Neural cell (in vitro differentiated cells): ENCODE measurements at regions not wholly inside any gene's neighbourhood (a gene's known extent, or its start where the extent isn't known, plus 50 kb on each side); places are given as distances from the start of the nearest gene placed in this dataset.

Experiments used
- H2AFZ ChIP-seq: fragments of 200-600, 300-800 bp; sonication (generic), shearing (Covaris generic); 2 replicates; pipeline ENCODE4 v1.6.0; 2014; ENCODE audit warnings: low read depth, mild to moderate bottlenecking, antibody characterized with exemption, low read length, moderate library complexity
- H3F3A ChIP-seq: fragments of 200-600 bp; shearing (Covaris generic); 2 replicates; pipeline ENCODE4 v1.6.1; 2016; ENCODE audit warnings: mild to moderate bottlenecking, moderate library complexity, mixed read lengths, antibody characterized with exemption, low read length; ENCODE audit not compliant: insufficient read depth, poor library complexity, severe bottlenecking
- H3K27ac ChIP-seq: fragments of 200-600, 300-800 bp; sonication (generic), shearing (Covaris generic); 2 replicates; pipeline ENCODE4 v1.5.1; 2014; ENCODE audit warnings: mild to moderate bottlenecking, low read length, moderate library complexity
- H3K27me3 ChIP-seq: fragments of 300-800, 200-600 bp; sonication (generic), shearing (Covaris generic); 2 replicates; pipeline ENCODE4 v1.6.0; 2014; ENCODE audit warnings: mild to moderate bottlenecking, low read depth, low read length, moderate library complexity; ENCODE audit not compliant: insufficient read depth
- H3K36me3 ChIP-seq: fragments of 300-800, 200-600 bp; sonication (generic), shearing (Covaris generic); 2 replicates; pipeline ENCODE4 v1.5.1; 2014; ENCODE audit warnings: mild to moderate bottlenecking, antibody characterized with exemption, low read length, moderate library complexity; ENCODE audit not compliant: insufficient read depth
- H3K4me2 ChIP-seq: fragments of 300-800, 200-600 bp; sonication (generic), shearing (Covaris generic); 2 replicates; pipeline ENCODE4 v1.6.0; 2014; ENCODE audit warnings: mild to moderate bottlenecking, low read length
- H3K4me3 ChIP-seq: fragments of 300-800, 200-600 bp; sonication (generic), shearing (Covaris generic); 2 replicates; pipeline ENCODE4 v1.5.1; 2014; ENCODE audit warnings: mild to moderate bottlenecking, low read length, moderate library complexity
- H3K79me2 ChIP-seq: fragments of 200-600 bp; shearing (Covaris generic); replicated peaks from 2 replicates; pipeline ENCODE4 v1.6.0; 2014; ENCODE audit warnings: mild to moderate bottlenecking, low read length, moderate library complexity; ENCODE audit not compliant: insufficient read depth
- H3K9ac ChIP-seq: fragments of 300-800, 200-600 bp; sonication (generic), shearing (Covaris generic); 2 replicates; pipeline ENCODE4 v1.6.1; 2016; ENCODE audit warnings: mild to moderate bottlenecking, low read length, mixed read lengths
- H3K9me2 ChIP-seq: fragments of 200-600 bp; shearing (Covaris generic); 2 replicates; pipeline ENCODE4 v1.6.1; 2016; ENCODE audit warnings: mild to moderate bottlenecking, low read length, mixed read lengths; ENCODE audit not compliant: insufficient read depth
- H3K9me3 ChIP-seq: fragments of 200-600, 300-800 bp; sonication (generic), shearing (Covaris generic); 2 replicates; pipeline ENCODE4 v1.6.1; 2016; ENCODE audit warnings: mild to moderate bottlenecking, mixed run types, low read length, moderate library complexity, mixed read lengths
- H4K20me1 ChIP-seq: fragments of 200-600 bp; shearing (Covaris generic); 2 replicates; pipeline ENCODE4 v1.6.1; 2016; ENCODE audit warnings: mild to moderate bottlenecking, mixed run types; ENCODE audit not compliant: insufficient read depth
- CTCF ChIP-seq: fragments of 450-650 bp; IDR thresholded peaks from 2 replicates; pipeline ENCODE4 v1.5.1; 2014; ENCODE audit warnings: antibody characterized with exemption, mild to moderate bottlenecking, moderate library complexity; ENCODE audit not compliant: poor library complexity, severe bottlenecking
- EP300 ChIP-seq: fragments of 450-650 bp; conservative IDR thresholded peaks from 2 replicates; pipeline ENCODE4 v1.6.1; 2014; ENCODE audit warnings: antibody characterized with exemption, mild to moderate bottlenecking, moderate library complexity; ENCODE audit not compliant: poor library complexity, severe bottlenecking
- EZH2 ChIP-seq: fragments of 200-600, 300-800 bp; shearing (Covaris generic), sonication (generic); IDR thresholded peaks from 2 replicates; pipeline ENCODE4 v1.6.1; 2014; ENCODE audit warnings: antibody characterized with exemption, low read length, borderline replicate concordance, mild to moderate bottlenecking; ENCODE audit not compliant: insufficient read depth, poor library complexity, severe bottlenecking
- MXI1 ChIP-seq: fragments of 450-650 bp; conservative IDR thresholded peaks from 2 replicates; pipeline ENCODE4 v1.6.1; 2014; ENCODE audit warnings: antibody characterized with exemption, mild to moderate bottlenecking; ENCODE audit not compliant: poor library complexity, severe bottlenecking
- POLR2AphosphoS5 ChIP-seq: IDR thresholded peaks from 2 replicates; pipeline ENCODE4 v1.6.1; 2012
- RAD21 ChIP-seq: fragments of 450-650 bp; conservative IDR thresholded peaks from 2 replicates; pipeline ENCODE4 v1.6.1; 2014; ENCODE audit warnings: antibody characterized with exemption, mild to moderate bottlenecking, moderate library complexity
- REST ChIP-seq: IDR thresholded peaks from 2 replicates; pipeline ENCODE4 v1.6.1; 2012; ENCODE audit warnings: borderline replicate concordance
- SMC3 ChIP-seq: fragments of 450-650 bp; conservative IDR thresholded peaks from 2 replicates; pipeline ENCODE4 v1.6.1; 2014; ENCODE audit warnings: antibody characterized with exemption, mild to moderate bottlenecking, moderate library complexity; ENCODE audit not compliant: poor library complexity
- TAF1 ChIP-seq: IDR thresholded peaks from 2 replicates; pipeline ENCODE4 v1.6.1; 2012; ENCODE audit warnings: low read depth

DNA sequence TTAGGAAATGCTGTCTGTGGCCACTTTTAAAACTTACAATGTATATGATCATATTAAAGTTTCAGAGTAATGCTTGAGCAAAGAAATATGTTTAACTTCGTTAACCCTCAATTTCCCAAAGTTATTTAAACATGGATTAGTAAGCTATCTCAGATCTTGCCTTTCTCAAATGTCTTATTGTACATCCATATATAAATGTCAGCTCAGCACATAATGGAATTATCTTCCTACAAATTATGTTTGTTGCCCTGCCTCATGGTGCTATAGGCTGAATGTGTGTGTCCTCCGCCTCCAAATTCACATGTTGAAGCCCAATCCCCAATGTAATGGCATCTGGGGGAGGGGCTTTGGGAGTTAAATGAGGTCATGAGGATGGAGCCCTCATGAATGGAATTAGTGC is 200.3 kb downstream of the MINAR1 start:
- Histone ChIP-seq H3K9me2 (no peaks in the 10 kb centered on the region), H3K9me3 (peaks cover 4% of the 10 kb centered on the region), H3K4me2 (no peak overlapping the region), H3K36me3 (no peaks in the 10 kb centered on the region), H4K20me1 (no peaks in the 10 kb centered on the region), H3K9ac (no peak overlapping the region), H2AFZ (no peak overlapping the region), H3F3A (no peaks in the 10 kb centered on the region), H3K27me3 (no peaks in the 10 kb centered on the region), H3K4me3 (no peak overlapping the region), H3K27ac (no peak overlapping the region), H3K79me2 (no peaks in the 10 kb centered on the region)
- no peak for TF ChIP-seq POLR2AphosphoS5
- TF ChIP-seq SMC3 = no peak

GRCh38 chr15:79635149-79635771 is 203.1 kb downstream of the MINAR1 start:
- Histone ChIP-seq H3K36me3 (no peaks in the 10 kb centered on the region), H3K9me3 (peaks cover 4% of the 10 kb centered on the region), H3K79me2 (no peaks in the 10 kb centered on the region), H3K4me2 (peak overlapping the region; percentile 28), H3K9ac (no peak overlapping the region), H2AFZ (no peak overlapping the region), H4K20me1 (no peaks in the 10 kb centered on the region), H3K27me3 (no peaks in the 10 kb centered on the region), H3K9me2 (no peaks in the 10 kb centered on the region), H3F3A (no peaks in the 10 kb centered on the region), H3K27ac (peak overlapping the region; percentile 28), H3K4me3 (peak overlapping the region; percentile 26)
- no peak for TF ChIP-seq REST
- no peak for TF ChIP-seq MXI1
- no peak for TF ChIP-seq CTCF
- no peak for TF ChIP-seq POLR2AphosphoS5
- no peak for TF ChIP-seq TAF1
- TF ChIP-seq EZH2 = no peak
- TF ChIP-seq RAD21 = no peak
- TF ChIP-seq SMC3 = no peak
- no peak for TF ChIP-seq EP300
